ENCODE measurements at regions not wholly inside any gene's neighbourhood (a gene's known extent, or its start where the extent isn't known, plus 50 kb on each side); places are given as distances from the start of the nearest gene placed in this dataset.

- no peak for TF ChIP-seq REST (IDR thresholded peaks at IDR 0.05; ENCODE audit: low read depth, low read length)
- no peak for TF ChIP-seq CTCF (IDR thresholded peaks at IDR 0.05)
- no peak for TF ChIP-seq FOSL2 (IDR thresholded peaks at IDR 0.05; ENCODE audit: borderline replicate concordance, low read depth)
- TF ChIP-seq NFIC (IDR thresholded peaks at IDR 0.05; ENCODE audit: borderline replicate concordance): no peak
- TF ChIP-seq, protein P1, sequence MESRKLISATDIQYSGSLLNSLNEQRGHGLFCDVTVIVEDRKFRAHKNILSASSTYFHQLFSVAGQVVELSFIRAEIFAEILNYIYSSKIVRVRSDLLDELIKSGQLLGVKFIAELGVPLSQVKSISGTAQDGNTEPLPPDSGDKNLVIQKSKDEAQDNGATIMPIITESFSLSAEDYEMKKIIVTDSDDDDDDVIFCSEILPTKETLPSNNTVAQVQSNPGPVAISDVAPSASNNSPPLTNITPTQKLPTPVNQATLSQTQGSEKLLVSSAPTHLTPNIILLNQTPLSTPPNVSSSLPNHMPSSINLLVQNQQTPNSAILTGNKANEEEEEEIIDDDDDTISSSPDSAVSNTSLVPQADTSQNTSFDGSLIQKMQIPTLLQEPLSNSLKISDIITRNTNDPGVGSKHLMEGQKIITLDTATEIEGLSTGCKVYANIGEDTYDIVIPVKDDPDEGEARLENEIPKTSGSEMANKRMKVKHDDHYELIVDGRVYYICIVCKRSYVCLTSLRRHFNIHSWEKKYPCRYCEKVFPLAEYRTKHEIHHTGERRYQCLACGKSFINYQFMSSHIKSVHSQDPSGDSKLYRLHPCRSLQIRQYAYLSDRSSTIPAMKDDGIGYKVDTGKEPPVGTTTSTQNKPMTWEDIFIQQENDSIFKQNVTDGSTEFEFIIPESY (IDR thresholded peaks at IDR 0.05; ENCODE audit: borderline replicate concordance, low read depth): no peak
- TF ChIP-seq EP300 (IDR thresholded peaks at IDR 0.05; ENCODE audit: borderline replicate concordance in 1 of 2, low read depth in 1 of 2, low read length in 1 of 2): no peak
- no peak for TF ChIP-seq SIN3A (IDR thresholded peaks at IDR 0.05; ENCODE audit: borderline replicate concordance, low read depth, low read length)
- TF ChIP-seq SMC3 (IDR thresholded peaks at IDR 0.05; ENCODE audit: low read depth, low read length): no peak
- TF ChIP-seq POLR2AphosphoS5 (IDR thresholded peaks at IDR 0.05; ENCODE audit: low read depth, low read length): no peak
Measured at GRCh38 chr12:115385141-115385540, 701.2 kb upstream of the TBX3 start.

All from SK-N-SH (cell line).